ENCODE measurements at regions not wholly inside any gene's neighbourhood (a gene's known extent, or its start where the extent isn't known, plus 50 kb on each side); places are given as distances from the start of the nearest gene placed in this dataset.

GRCh38 chr11:39145346-39145745 lies 2314.1 kb downstream of the LRRC4C start:
- H3K4me3 ChIP-seq (ENCODE audit: low read length) = no peak overlapping the region
- Mint-ChIP-seq H3K4me1 (no peaks in the 10 kb centered on the region), H3K4me3 (no peak overlapping the region), H3K27me3 (ENCODE audit: insufficient read depth) (no peaks in the 10 kb centered on the region), H3K36me3 (ENCODE audit: low read depth) (no peaks in the 10 kb centered on the region), H3K9me3 (no peaks in the 10 kb centered on the region), H3K27ac (no peak overlapping the region)
- no peak for DNase-seq
- WGBS, 2 experiments (ENCODE audit: insufficient coverage in 1 of 2, insufficient read length in 1 of 2) = 96% methylated on average over 2 of the region's 2 CpGs; no CpG with 5 or more reads in 1 of the 2 experiments
- no peaks in the 10 kb centered on the region for H3K4me1 ChIP-seq (ENCODE audit: control insufficient read depth, insufficient read depth, low read length)
- no peak overlapping the region for H3K27ac ChIP-seq (ENCODE audit: low read depth, low read length)
- no peaks in the 10 kb centered on the region for H3K9me3 ChIP-seq (ENCODE audit: control insufficient read depth, low read length)
- no peaks in the 10 kb centered on the region for H3K36me3 ChIP-seq (ENCODE audit: control insufficient read depth, insufficient read depth, low read length)
- H3K9ac ChIP-seq (ENCODE audit: extremely low read depth, low read length, poor library complexity, severe bottlenecking) = no peak overlapping the region
- TF ChIP-seq CTCF (conservative IDR thresholded peaks at IDR 0.05) = no peak
- no peaks in the 10 kb centered on the region for H3K27me3 ChIP-seq (ENCODE audit: control insufficient read depth, insufficient read depth, low read length, poor library complexity, severe bottlenecking)

DNA sequence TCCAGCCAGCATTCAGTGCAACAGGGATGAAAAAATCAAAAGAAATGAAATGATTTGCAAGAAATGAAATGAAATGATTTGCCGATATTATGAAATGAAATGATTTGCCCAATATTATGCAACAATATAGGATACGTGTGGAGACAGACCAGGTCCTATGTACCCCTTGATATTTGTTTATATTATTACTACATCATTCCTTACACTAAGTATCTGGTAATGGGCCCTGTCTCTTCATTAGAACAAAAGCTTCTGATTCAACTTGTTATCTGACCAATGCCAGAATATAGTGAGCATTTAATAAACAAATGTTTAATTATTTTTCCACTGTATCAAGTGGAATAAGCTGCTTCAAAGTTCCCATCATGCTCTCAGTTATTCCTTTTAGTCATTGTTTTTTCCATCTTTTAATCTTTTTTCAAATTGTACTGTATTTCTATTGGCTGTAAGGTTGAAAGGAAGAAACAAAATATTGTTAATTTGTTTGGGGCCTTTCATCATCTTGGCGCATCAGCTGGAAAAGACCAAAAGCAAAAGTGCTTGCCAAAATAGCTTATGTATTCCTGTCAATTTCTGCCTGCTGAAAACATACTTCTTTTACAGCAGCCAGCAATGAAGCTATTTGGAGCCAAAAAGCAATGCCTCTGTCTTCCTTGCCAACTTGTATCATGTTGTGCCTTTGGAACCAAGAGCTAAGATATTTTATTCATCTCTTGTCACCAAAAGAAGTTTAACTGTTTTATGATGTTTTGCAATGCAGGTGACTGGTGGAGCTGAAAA lies 2314.9 kb downstream of the LRRC4C start:
- 98 to 100% methylated on average over 3 of the region's 3 CpGs for WGBS, 2 experiments (ENCODE audit: insufficient coverage in 1 of 2, insufficient read length in 1 of 2)
- DNase-seq = no peak
- no peak overlapping the region for H3K4me3 ChIP-seq (ENCODE audit: low read length)
- no peaks in the 10 kb centered on the region for H3K36me3 Mint-ChIP-seq (ENCODE audit: low read depth)
- H3K9me3 Mint-ChIP-seq = no peaks in the 10 kb centered on the region
- H3K9me3 ChIP-seq (ENCODE audit: control insufficient read depth, low read length) = no peaks in the 10 kb centered on the region
- H3K27ac ChIP-seq (ENCODE audit: low read depth, low read length) = no peak overlapping the region
- TF ChIP-seq CTCF (conservative IDR thresholded peaks at IDR 0.05) = no peak
- no peaks in the 10 kb centered on the region for H3K36me3 ChIP-seq (ENCODE audit: control insufficient read depth, insufficient read depth, low read length)
- H3K27me3 Mint-ChIP-seq (ENCODE audit: insufficient read depth) = no peaks in the 10 kb centered on the region
- H3K27me3 ChIP-seq (ENCODE audit: control insufficient read depth, insufficient read depth, low read length, poor library complexity, severe bottlenecking) = no peaks in the 10 kb centered on the region
- H3K27ac Mint-ChIP-seq = no peak overlapping the region
- no peak overlapping the region for H3K4me3 Mint-ChIP-seq
- H3K4me1 ChIP-seq (ENCODE audit: control insufficient read depth, insufficient read depth, low read length) = no peaks in the 10 kb centered on the region
- no peaks in the 10 kb centered on the region for H3K4me1 Mint-ChIP-seq
- no peak overlapping the region for H3K9ac ChIP-seq (ENCODE audit: extremely low read depth, low read length, poor library complexity, severe bottlenecking)

DNA sequence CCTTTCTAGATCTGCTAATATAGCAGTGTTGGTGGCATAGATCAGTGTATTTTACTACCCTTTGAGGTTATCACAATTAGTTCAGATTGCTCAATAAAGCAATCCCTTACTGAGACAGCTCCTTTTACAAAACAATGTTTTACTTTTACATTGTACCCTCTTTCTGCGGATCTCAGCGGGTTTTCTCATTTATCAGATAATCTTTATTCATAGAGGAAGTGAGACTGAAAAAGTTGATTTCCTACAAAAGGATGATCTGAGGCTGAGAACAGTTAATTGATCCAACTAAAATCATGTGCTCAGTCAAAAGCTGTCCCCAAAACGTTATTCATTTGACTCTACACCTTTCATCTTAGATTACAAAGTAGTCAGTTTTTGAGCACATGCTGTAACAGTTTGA lies 2319.9 kb downstream of the LRRC4C start:
- H3K9me3 ChIP-seq (ENCODE audit: control insufficient read depth, low read length) = no peaks in the 10 kb centered on the region
- H3K4me3 ChIP-seq (ENCODE audit: low read length) = no peak overlapping the region
- no peaks in the 10 kb centered on the region for H3K36me3 Mint-ChIP-seq (ENCODE audit: low read depth)
- no peaks in the 10 kb centered on the region for H3K4me1 Mint-ChIP-seq
- WGBS, 2 experiments (ENCODE audit: insufficient coverage in 1 of 2, insufficient read length in 1 of 2) = 50 to 89% methylated on average over 1 to 3 of the region's 3 CpGs
- DNase-seq = no peak
- no peak overlapping the region for H3K4me3 Mint-ChIP-seq
- H3K36me3 ChIP-seq (ENCODE audit: control insufficient read depth, insufficient read depth, low read length) = no peaks in the 10 kb centered on the region
- no peaks in the 10 kb centered on the region for H3K4me1 ChIP-seq (ENCODE audit: control insufficient read depth, insufficient read depth, low read length)
- no peak overlapping the region for H3K9ac ChIP-seq (ENCODE audit: extremely low read depth, low read length, poor library complexity, severe bottlenecking)
- no peaks in the 10 kb centered on the region for H3K27me3 ChIP-seq (ENCODE audit: control insufficient read depth, insufficient read depth, low read length, poor library complexity, severe bottlenecking)
- TF ChIP-seq CTCF (conservative IDR thresholded peaks at IDR 0.05) = no peak
- H3K27ac ChIP-seq (ENCODE audit: low read depth, low read length) = no peak overlapping the region
- no peaks in the 10 kb centered on the region for H3K27me3 Mint-ChIP-seq (ENCODE audit: insufficient read depth)
- H3K27ac Mint-ChIP-seq = no peak overlapping the region
- no peaks in the 10 kb centered on the region for H3K9me3 Mint-ChIP-seq
